ENCODE measurements at regions not wholly inside any gene's neighbourhood (a gene's known extent, or its start where the extent isn't known, plus 50 kb on each side); places are given as distances from the start of the nearest gene placed in this dataset.

- no CpG with 5 or more reads among the region's 1 CpG for WGBS (ENCODE audit: extremely low coverage, insufficient read length, low lambda C conversion rate)
Measured at GRCh38 chr5:67541875-67542274, 345.3 kb upstream of the CD180 start.

More at GRCh38 chr5:67541875-67542274, 345.3 kb upstream of the CD180 start:
- H3K27me3 Mint-ChIP-seq (ENCODE audit: low read depth), result no peaks in the 10 kb centered on the region
- H4K20me1 ChIP-seq (ENCODE audit: control insufficient read depth, insufficient read depth, insufficient read length), result no peaks in the 10 kb centered on the region
- H2AK5ac ChIP-seq (ENCODE audit: insufficient read length, low read length), result no peak overlapping the region
- H3T11ph ChIP-seq (ENCODE audit: low read length), result no peak overlapping the region
- H3K9me3 ChIP-seq (ENCODE audit: control insufficient read depth, low read depth, low read length), result no peaks in the 10 kb centered on the region
- no peaks in the 10 kb centered on the region for H3K23me2 ChIP-seq (ENCODE audit: insufficient read length, low read depth, low read length, poor library complexity, severe bottlenecking)
- H3K4me1 Mint-ChIP-seq, result peaks cover 0 to 3% of the 10 kb centered on the region in 2 experiments; a peak in 1 of 4 replicates
- H4K91ac ChIP-seq (ENCODE audit: insufficient read length, low read depth, low read length), result no peak overlapping the region
- H3K56ac ChIP-seq (ENCODE audit: insufficient read length, low read depth, low read length), result no peak overlapping the region
- no peak overlapping the region for H4K5ac ChIP-seq (ENCODE audit: insufficient read length, low read depth, low read length)
- no peak overlapping the region for H3K27ac Mint-ChIP-seq
- no peak overlapping the region for H2BK15ac ChIP-seq (ENCODE audit: low read depth, low read length)
- no peak overlapping the region for H3K9ac ChIP-seq (ENCODE audit: extremely low read depth, insufficient read length, low read length)
- no peaks in the 10 kb centered on the region for H3K79me1 ChIP-seq (ENCODE audit: insufficient read depth, low read depth, low read length, poor library complexity, severe bottlenecking)
- H2BK20ac ChIP-seq (ENCODE audit: low read depth, low read length, poor library complexity, severe bottlenecking), result no peak overlapping the region
- no peaks in the 10 kb centered on the region for H3K9me3 Mint-ChIP-seq
- no peak for TF ChIP-seq CTCF (conservative IDR thresholded peaks at IDR 0.05)
- no peaks in the 10 kb centered on the region for H3K27me3 ChIP-seq (ENCODE audit: insufficient read depth, low read length)
- no peaks in the 10 kb centered on the region for H3K4me1 ChIP-seq (ENCODE audit: insufficient read depth, low read length)
- H3K36me3 Mint-ChIP-seq (ENCODE audit: insufficient read depth in 1 of 3, low read depth in 3 of 3), result no peaks in the 10 kb centered on the region
- H3K4ac ChIP-seq (ENCODE audit: low read depth, low read length), result no peak overlapping the region
- H2AFZ ChIP-seq (ENCODE audit: low read length), result no peak overlapping the region
- H3K4me2 ChIP-seq (ENCODE audit: insufficient read depth, insufficient read length, low read length), result no peak overlapping the region
- no peak overlapping the region for H2BK12ac ChIP-seq (ENCODE audit: insufficient read length, low read depth, low read length)
- no peak for DNase-seq
- H3K79me2 ChIP-seq (ENCODE audit: insufficient read depth, low read length), result no peaks in the 10 kb centered on the region
- H3K27ac ChIP-seq (ENCODE audit: insufficient read length, low read depth, low read length), result no peak overlapping the region
- H2BK120ac ChIP-seq (ENCODE audit: low read depth, low read length, poor library complexity, severe bottlenecking), result no peak overlapping the region
- no peak overlapping the region for H3K14ac ChIP-seq (ENCODE audit: insufficient read depth, low read length)
- no peak overlapping the region for H3K23ac ChIP-seq (ENCODE audit: insufficient read length, low read depth, low read length)
- H3K4me3 Mint-ChIP-seq, result no peak overlapping the region
- H2BK5ac ChIP-seq (ENCODE audit: insufficient read length, low read length), result no peak overlapping the region
- no peak overlapping the region for H4K8ac ChIP-seq (replicated peaks; ENCODE audit: insufficient read length, low read depth, low read length)
- H3K18ac ChIP-seq (ENCODE audit: insufficient read length, low read depth, low read length), result no peak overlapping the region
